Endothelial cell of umbilical vein (primary cell): ENCODE measurements at regions not wholly inside any gene's neighbourhood (a gene's known extent, or its start where the extent isn't known, plus 50 kb on each side); places are given as distances from the start of the nearest gene placed in this dataset.

Experiments
- EZH2 ChIP-seq: IDR thresholded peaks from 2 replicates; pipeline ENCODE4 v1.6.1; 2012; ENCODE audit warnings: borderline replicate concordance, low read depth, mild to moderate bottlenecking, moderate library complexity, low read length, inconsistent platforms; ENCODE audit not compliant: severe bottlenecking
- FOS ChIP-seq: IDR thresholded peaks from 2 replicates; pipeline ENCODE4 v1.6.1; 2011; ENCODE audit warnings: mild to moderate bottlenecking, low read length, moderate library complexity, borderline replicate concordance; ENCODE audit not compliant: insufficient read depth
- GATA2 ChIP-seq: IDR thresholded peaks from 2 replicates; pipeline ENCODE4 v1.7.0; 2011; ENCODE audit warnings: low read depth, mild to moderate bottlenecking, moderate library complexity, mixed read lengths, low read length; ENCODE audit not compliant: insufficient read length, insufficient read depth
- JUN ChIP-seq: IDR thresholded peaks from 2 replicates; pipeline ENCODE4 v1.6.1; 2011; ENCODE audit warnings: borderline replicate concordance, low read depth; ENCODE audit not compliant: insufficient read length, insufficient read depth
- MYC ChIP-seq: IDR thresholded peaks from one replicate; pipeline ENCODE4 v1.6.1; 2011; ENCODE audit warnings: mild to moderate bottlenecking, low read depth, low read length
- POLR2A ChIP-seq: IDR thresholded peaks from 2 replicates; pipeline ENCODE4 v1.6.1; 2012; ENCODE audit warnings: low read depth, mild to moderate bottlenecking, control low read depth, low read length
- POLR2AphosphoS5 ChIP-seq: IDR thresholded peaks from 2 replicates; pipeline ENCODE4 v1.6.1; 2012; ENCODE audit warnings: low read depth, mild to moderate bottlenecking, control low read depth, low read length, moderate library complexity; ENCODE audit not compliant: insufficient read depth
- TF ChIP-seq, protein P1 (sequence below), 2 donors: IDR thresholded peaks; 1 replicate in 1 of 2; 2 replicates in 1 of 2; pipeline ENCODE4 v1.5.1; 2011; ENCODE audit warnings: low read length in 2 of 2, mild to moderate bottlenecking in 2 of 2, moderate library complexity in 2 of 2, control low read depth in 1 of 2, inconsistent platforms in 1 of 2, low read depth in 1 of 2; ENCODE audit not compliant: insufficient read depth in 1 of 2; ENCODE audit errors: extremely low read depth in 1 of 2
- TF ChIP-seq, protein P2 (sequence below): IDR thresholded peaks from 2 replicates; pipeline ENCODE4 v1.6.1; 2011; ENCODE audit not compliant: insufficient read depth, insufficient read length

DNA sequence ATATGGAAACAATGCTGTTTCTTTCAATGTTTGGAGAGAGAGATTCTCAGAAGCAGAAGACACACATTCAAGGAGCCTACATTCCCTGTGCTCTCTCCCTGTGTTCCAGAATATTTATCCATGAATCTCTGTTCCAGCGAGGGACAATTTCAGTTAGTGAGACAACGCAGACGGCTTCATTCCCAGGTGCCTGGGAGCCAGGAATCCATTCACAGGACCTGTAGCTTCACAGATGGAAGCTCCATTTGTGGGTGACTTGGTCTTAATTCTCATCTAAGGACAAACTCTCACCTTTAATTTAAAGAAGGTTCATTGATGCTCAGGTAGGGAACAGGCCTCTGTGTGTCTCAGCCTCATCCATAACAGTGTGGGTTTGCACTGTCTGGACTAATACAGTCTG, 1156.6 kb downstream of the RPIA start:
- TF ChIP-seq, protein P1, sequence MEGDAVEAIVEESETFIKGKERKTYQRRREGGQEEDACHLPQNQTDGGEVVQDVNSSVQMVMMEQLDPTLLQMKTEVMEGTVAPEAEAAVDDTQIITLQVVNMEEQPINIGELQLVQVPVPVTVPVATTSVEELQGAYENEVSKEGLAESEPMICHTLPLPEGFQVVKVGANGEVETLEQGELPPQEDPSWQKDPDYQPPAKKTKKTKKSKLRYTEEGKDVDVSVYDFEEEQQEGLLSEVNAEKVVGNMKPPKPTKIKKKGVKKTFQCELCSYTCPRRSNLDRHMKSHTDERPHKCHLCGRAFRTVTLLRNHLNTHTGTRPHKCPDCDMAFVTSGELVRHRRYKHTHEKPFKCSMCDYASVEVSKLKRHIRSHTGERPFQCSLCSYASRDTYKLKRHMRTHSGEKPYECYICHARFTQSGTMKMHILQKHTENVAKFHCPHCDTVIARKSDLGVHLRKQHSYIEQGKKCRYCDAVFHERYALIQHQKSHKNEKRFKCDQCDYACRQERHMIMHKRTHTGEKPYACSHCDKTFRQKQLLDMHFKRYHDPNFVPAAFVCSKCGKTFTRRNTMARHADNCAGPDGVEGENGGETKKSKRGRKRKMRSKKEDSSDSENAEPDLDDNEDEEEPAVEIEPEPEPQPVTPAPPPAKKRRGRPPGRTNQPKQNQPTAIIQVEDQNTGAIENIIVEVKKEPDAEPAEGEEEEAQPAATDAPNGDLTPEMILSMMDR (IDR thresholded peaks at IDR 0.05; ENCODE audit: extremely low read depth in 1 of 2, insufficient read depth in 1 of 2, low read depth in 1 of 2, low read length in 2 of 2), result no peak
- TF ChIP-seq EZH2 (no peak), POLR2A (no peak), POLR2AphosphoS5 (no peak), JUN (no peak), MYC (no peak), FOS (no peak), GATA2 (no peak)
- TF ChIP-seq, protein P2, sequence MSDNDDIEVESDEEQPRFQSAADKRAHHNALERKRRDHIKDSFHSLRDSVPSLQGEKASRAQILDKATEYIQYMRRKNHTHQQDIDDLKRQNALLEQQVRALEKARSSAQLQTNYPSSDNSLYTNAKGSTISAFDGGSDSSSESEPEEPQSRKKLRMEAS, result no peak
